ENCODE measurements at regions not wholly inside any gene's neighbourhood (a gene's known extent, or its start where the extent isn't known, plus 50 kb on each side); places are given as distances from the start of the nearest gene placed in this dataset.

GRCh38 chr7:52189153-52189778, 846.2 kb upstream of the POM121L12 start:
- intact Hi-C loops (cut with DNase I): no loop called here

GRCh38 chr7:52184006-52184703, 851.3 kb upstream of the POM121L12 start:
- 73% methylated on average over 8 of the region's 8 CpGs for WGBS (ENCODE audit: insufficient coverage, low coverage, low lambda C conversion rate, missing lambda C conversion rate)
- H3K4me1 ChIP-seq: no peaks in the 10 kb centered on the region
- intact Hi-C loops (cut with DNase I): no loop called here
- no peak for DNase-seq
- no peaks in the 10 kb centered on the region for H3K27me3 ChIP-seq
- no peak overlapping the region for H3K27ac ChIP-seq
- H3K9me3 ChIP-seq: no peaks in the 10 kb centered on the region
- no peak for ATAC-seq
- TF ChIP-seq POLR2A (IDR thresholded peaks at IDR 0.05) (no peak), CTCF (IDR thresholded peaks at IDR 0.05) (no peak)
- no peak overlapping the region for H3K4me3 ChIP-seq
- no peaks in the 10 kb centered on the region for H3K36me3 ChIP-seq

More at GRCh38 chr7:52189153-52189778, 846.2 kb upstream of the POM121L12 start:
- DNase-seq (no peak), ATAC-seq (no peak)
- Histone ChIP-seq H3K36me3 (no peaks in the 10 kb centered on the region), H3K27ac (no peak overlapping the region), H3K27me3 (no peaks in the 10 kb centered on the region), H3K4me3 (no peak overlapping the region), H3K4me1 (no peaks in the 10 kb centered on the region), H3K9me3 (no peaks in the 10 kb centered on the region)
- TF ChIP-seq POLR2A (IDR thresholded peaks at IDR 0.05): no peak
- no peak for TF ChIP-seq CTCF (IDR thresholded peaks at IDR 0.05)
- WGBS (ENCODE audit: insufficient coverage, low coverage, low lambda C conversion rate, missing lambda C conversion rate): 58% methylated on average over 2 of the region's 2 CpGs

GRCh38 chr7:52179934-52180333, 855.5 kb upstream of the POM121L12 start:
- no peak for DNase-seq

DNA sequence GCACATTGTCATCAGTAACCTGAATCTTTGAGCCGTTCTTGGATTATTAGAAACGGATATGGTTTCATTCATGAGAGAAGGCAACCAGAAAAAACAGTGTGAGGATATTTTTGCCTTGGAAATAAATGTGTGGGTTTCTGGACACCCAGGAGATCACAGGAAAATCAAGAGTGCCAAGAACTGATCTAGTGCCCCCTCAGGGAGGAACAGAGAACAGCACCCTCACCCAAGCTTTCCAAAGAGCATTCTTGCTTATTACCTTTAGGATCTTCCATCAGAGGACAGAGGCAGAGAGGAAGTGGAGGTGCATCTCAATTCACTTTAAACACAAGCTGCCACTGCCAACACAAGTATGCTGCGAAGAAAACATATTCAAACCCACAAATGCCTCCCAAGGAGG, 851.5 kb upstream of the COBL start:
- Histone ChIP-seq H3K4me1 (no peaks in the 10 kb centered on the region), H3K27ac (no peak overlapping the region), H3K4me3 (no peak overlapping the region), H3K9me3 (no peaks in the 10 kb centered on the region), H3K27me3 (no peaks in the 10 kb centered on the region), H3K36me3 (no peaks in the 10 kb centered on the region)
- TF ChIP-seq POLR2A (IDR thresholded peaks at IDR 0.05): no peak
- peak; percentile 15 to 34 (median 27) for TF ChIP-seq CTCF (IDR thresholded peaks at IDR 0.05)
- DNase-seq: no peak
- ATAC-seq: peak in 2 of 4 donors; percentile 48 to 61
- intact Hi-C loops (cut with DNase I): no loop called here
- 55% methylated on average over 3 of the region's 3 CpGs for WGBS (ENCODE audit: insufficient coverage, low coverage, low lambda C conversion rate, missing lambda C conversion rate)

More at GRCh38 chr7:52179934-52180333, 855.5 kb upstream of the POM121L12 start:
- Histone ChIP-seq H3K36me3 (no peaks in the 10 kb centered on the region), H3K27me3 (no peaks in the 10 kb centered on the region), H3K4me3 (no peak overlapping the region), H3K9me3 (no peaks in the 10 kb centered on the region), H3K27ac (no peak overlapping the region), H3K4me1 (no peaks in the 10 kb centered on the region)
- intact Hi-C loops (cut with DNase I): no loop called here
- 56% methylated on average over 5 of the region's 8 CpGs for WGBS (ENCODE audit: insufficient coverage, low coverage, low lambda C conversion rate, missing lambda C conversion rate)
- no peak for TF ChIP-seq CTCF (IDR thresholded peaks at IDR 0.05)
- no peak for TF ChIP-seq POLR2A (IDR thresholded peaks at IDR 0.05)
- no peak for ATAC-seq

All from right lobe of liver (tissue), 6 donors.